ENCODE measurements at regions not wholly inside any gene's neighbourhood (a gene's known extent, or its start where the extent isn't known, plus 50 kb on each side); places are given as distances from the start of the nearest gene placed in this dataset.
"Not testable (repeated sequence)": the region's sequence is repeated elsewhere in the genome, so short reads cannot be mapped to it uniquely, and the experiment has no call there.

DNA sequence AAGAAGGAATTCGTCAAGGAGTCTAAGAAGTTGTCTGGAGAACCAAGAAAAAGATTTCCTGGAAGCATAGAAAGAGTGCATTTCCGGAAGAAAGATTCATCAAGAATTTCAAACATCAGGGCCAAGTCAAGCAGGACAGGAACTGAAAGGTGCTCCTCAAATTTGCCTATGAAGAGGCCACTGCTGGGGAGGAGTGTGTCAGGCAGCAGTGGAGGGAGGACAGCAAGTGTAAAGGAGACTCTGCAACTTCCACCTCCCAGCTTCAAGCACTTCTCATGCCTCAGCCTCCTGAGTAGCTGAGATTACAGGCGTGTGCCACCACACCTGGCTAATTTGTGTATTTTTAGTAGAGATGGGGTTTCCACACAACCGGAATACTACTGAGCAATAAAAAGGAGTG is 105.8 kb upstream of the PLEKHM1 start:
- TF ChIP-seq, protein P1, sequence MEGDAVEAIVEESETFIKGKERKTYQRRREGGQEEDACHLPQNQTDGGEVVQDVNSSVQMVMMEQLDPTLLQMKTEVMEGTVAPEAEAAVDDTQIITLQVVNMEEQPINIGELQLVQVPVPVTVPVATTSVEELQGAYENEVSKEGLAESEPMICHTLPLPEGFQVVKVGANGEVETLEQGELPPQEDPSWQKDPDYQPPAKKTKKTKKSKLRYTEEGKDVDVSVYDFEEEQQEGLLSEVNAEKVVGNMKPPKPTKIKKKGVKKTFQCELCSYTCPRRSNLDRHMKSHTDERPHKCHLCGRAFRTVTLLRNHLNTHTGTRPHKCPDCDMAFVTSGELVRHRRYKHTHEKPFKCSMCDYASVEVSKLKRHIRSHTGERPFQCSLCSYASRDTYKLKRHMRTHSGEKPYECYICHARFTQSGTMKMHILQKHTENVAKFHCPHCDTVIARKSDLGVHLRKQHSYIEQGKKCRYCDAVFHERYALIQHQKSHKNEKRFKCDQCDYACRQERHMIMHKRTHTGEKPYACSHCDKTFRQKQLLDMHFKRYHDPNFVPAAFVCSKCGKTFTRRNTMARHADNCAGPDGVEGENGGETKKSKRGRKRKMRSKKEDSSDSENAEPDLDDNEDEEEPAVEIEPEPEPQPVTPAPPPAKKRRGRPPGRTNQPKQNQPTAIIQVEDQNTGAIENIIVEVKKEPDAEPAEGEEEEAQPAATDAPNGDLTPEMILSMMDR (IDR thresholded peaks at IDR 0.05), result not testable (repeated sequence)
- TF ChIP-seq POLR2A (IDR thresholded peaks at IDR 0.05), result not testable (repeated sequence)
